Uterus (tissue), 3 donors: ENCODE measurements at regions not wholly inside any gene's neighbourhood (a gene's known extent, or its start where the extent isn't known, plus 50 kb on each side); places are given as distances from the start of the nearest gene placed in this dataset.

ENCODE experiments used
- DNase-seq, 2 donors: peaks; one replicate each; pipeline ENCODE4 v3.0.0-alpha.2; 2019 to 2020
- H3K27ac ChIP-seq, 2 donors: fragments of 200-600 bp; sonication (generic); 1 replicate in 1 of 2; 2 replicates in 1 of 2; pipeline ENCODE4 v1.5.1; 2016 to 2018
- H3K27me3 ChIP-seq, 2 donors: fragments of 200-600 bp; sonication (generic); one replicate each; pipeline ENCODE4 v1.5.1; 2018 to 2019; ENCODE audit warnings: control low read depth in 1 of 2
- H3K36me3 ChIP-seq, 2 donors: fragments of 200-600 bp; sonication (generic); one replicate each; pipeline ENCODE4 v1.5.1; 2019; ENCODE audit warnings: control low read depth in 1 of 2
- H3K4me1 ChIP-seq, 2 donors: fragments of 200-600 bp; sonication (generic); one replicate each; pipeline ENCODE4 v1.5.1; 2018 to 2019; ENCODE audit warnings: control low read depth in 1 of 2
- H3K4me3 ChIP-seq, 2 donors: fragments of 200-600 bp; sonication (generic); 1 replicate in 1 of 2; 2 replicates in 1 of 2; pipeline ENCODE4 v1.5.1; 2018 to 2019; ENCODE audit warnings: mild to moderate bottlenecking in 1 of 2
- H3K9me3 ChIP-seq, 2 donors: fragments of 200-600 bp; sonication (generic); one replicate each; pipeline ENCODE4 v1.5.1; 2019; ENCODE audit warnings: control low read depth in 1 of 2
- POLR2A ChIP-seq, 2 donors: fragments of 450-650 bp; IDR thresholded peaks; one replicate each; pipeline ENCODE4 v1.6.1; 2016; ENCODE audit warnings: antibody characterized with exemption in 2 of 2, mild to moderate bottlenecking in 1 of 2, moderate library complexity in 1 of 2
- intact Hi-C: fragments of 100-400 bp; cut with DNase I; formaldehyde crosslinking; loops from one replicate; pipeline ENCODE4 v1.15.1; 2023; ENCODE audit warnings: low total_unique reads
- TF ChIP-seq, protein P1 (sequence below), 4 experiments: fragments of 200-600 bp in 2 of 4; fragments of 450-650 bp in 2 of 4; sonication (generic) in 2 of 4; IDR thresholded peaks; one replicate each; pipeline ENCODE4 v1.5.1; 2016 to 2019; ENCODE audit warnings: antibody characterized with exemption in 4 of 4, mild to moderate bottlenecking in 2 of 4, moderate library complexity in 1 of 4
- donor health status: DM: yes; HTN: yes; CAD: no.

GRCh38 chr2:21856708-21857107, 732.9 kb downstream of the TDRD15 start:
- Histone ChIP-seq H3K4me3 (no peak overlapping the region), H3K36me3 (no peaks in the 10 kb centered on the region), H3K9me3 (no peaks in the 10 kb centered on the region), H3K4me1 (no peaks in the 10 kb centered on the region), H3K27me3 (no peaks in the 10 kb centered on the region), H3K27ac (no peak overlapping the region)
- TF ChIP-seq, protein P1, sequence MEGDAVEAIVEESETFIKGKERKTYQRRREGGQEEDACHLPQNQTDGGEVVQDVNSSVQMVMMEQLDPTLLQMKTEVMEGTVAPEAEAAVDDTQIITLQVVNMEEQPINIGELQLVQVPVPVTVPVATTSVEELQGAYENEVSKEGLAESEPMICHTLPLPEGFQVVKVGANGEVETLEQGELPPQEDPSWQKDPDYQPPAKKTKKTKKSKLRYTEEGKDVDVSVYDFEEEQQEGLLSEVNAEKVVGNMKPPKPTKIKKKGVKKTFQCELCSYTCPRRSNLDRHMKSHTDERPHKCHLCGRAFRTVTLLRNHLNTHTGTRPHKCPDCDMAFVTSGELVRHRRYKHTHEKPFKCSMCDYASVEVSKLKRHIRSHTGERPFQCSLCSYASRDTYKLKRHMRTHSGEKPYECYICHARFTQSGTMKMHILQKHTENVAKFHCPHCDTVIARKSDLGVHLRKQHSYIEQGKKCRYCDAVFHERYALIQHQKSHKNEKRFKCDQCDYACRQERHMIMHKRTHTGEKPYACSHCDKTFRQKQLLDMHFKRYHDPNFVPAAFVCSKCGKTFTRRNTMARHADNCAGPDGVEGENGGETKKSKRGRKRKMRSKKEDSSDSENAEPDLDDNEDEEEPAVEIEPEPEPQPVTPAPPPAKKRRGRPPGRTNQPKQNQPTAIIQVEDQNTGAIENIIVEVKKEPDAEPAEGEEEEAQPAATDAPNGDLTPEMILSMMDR (IDR thresholded peaks at IDR 0.05) = no peak
- TF ChIP-seq POLR2A (IDR thresholded peaks at IDR 0.05) = no peak
- intact Hi-C loops = no loop called here
- no peak for DNase-seq

- Histone ChIP-seq H3K36me3 (no peaks in the 10 kb centered on the region), H3K27ac (no peak overlapping the region), H3K27me3 (no peaks in the 10 kb centered on the region), H3K4me3 (no peak overlapping the region), H3K9me3 (no peaks in the 10 kb centered on the region), H3K4me1 (no peaks in the 10 kb centered on the region)
- no peak for DNase-seq
- TF ChIP-seq, protein P1 (IDR thresholded peaks at IDR 0.05) = no peak
- TF ChIP-seq POLR2A (IDR thresholded peaks at IDR 0.05) = no peak
- intact Hi-C loops = no loop called here
Observed at GRCh38 chr2:21860907-21861306, 737.1 kb downstream of the TDRD15 start.

- DNase-seq = no peak
- Histone ChIP-seq H3K27me3 (no peaks in the 10 kb centered on the region), H3K9me3 (no peaks in the 10 kb centered on the region), H3K4me1 (no peaks in the 10 kb centered on the region), H3K36me3 (no peaks in the 10 kb centered on the region), H3K4me3 (no peak overlapping the region), H3K27ac (no peak overlapping the region)
- TF ChIP-seq POLR2A (IDR thresholded peaks at IDR 0.05) = no peak
- TF ChIP-seq, protein P1 (IDR thresholded peaks at IDR 0.05) = no peak
- intact Hi-C loops = no loop called here
Observed at GRCh38 chr2:21866316-21866715, 742.5 kb downstream of the TDRD15 start.

DNA sequence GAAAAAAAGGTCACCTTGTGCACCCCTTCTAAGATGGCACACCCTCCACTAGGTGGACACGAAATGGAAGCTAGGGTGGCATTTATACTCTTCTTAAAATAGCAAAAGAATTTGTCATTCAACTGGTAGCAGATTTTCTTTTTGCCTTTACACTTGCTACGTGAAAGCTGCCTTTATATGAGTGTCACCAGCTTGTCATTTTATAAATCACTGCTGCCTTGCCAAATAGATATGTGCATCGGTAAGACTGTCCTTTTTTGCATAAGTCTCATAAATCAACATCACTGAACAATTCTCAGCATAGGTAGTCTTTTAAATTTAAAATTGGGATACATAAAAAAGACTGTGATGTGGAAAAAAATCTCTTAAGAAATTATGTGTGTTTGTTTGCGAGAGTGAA, 764.1 kb downstream of the TDRD15 start:
- H3K27ac ChIP-seq = no peak overlapping the region
- TF ChIP-seq POLR2A (IDR thresholded peaks at IDR 0.05) = no peak
- TF ChIP-seq, protein P1 (IDR thresholded peaks at IDR 0.05) = no peak
- H3K4me1 ChIP-seq = no peaks in the 10 kb centered on the region
- H3K4me3 ChIP-seq = no peak overlapping the region
- intact Hi-C loops = no loop called here
- DNase-seq = no peak
- H3K9me3 ChIP-seq = no peaks in the 10 kb centered on the region
- no peaks in the 10 kb centered on the region for H3K27me3 ChIP-seq
- H3K36me3 ChIP-seq = no peaks in the 10 kb centered on the region

DNA sequence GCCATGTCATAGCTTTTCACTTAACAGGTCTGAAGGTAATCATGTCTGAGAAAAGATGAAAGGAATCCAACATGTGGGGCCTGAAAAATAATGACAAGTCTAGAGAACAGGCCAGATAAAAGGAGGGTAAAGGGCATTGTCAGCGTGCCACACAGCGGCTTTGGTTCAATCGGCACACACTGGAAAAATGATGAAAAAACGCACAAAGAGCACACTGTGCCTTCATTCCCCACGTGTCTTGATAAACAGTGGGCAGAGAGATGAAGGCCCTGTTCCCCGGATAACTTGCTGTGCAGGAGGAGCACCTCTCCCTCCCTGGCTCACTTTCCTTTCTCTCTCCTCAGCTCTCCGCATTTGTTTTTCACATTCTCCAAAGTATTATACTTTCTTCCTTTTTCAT, 766.3 kb downstream of the TDRD15 start:
- Histone ChIP-seq H3K4me1 (no peaks in the 10 kb centered on the region), H3K27ac (no peak overlapping the region), H3K36me3 (no peaks in the 10 kb centered on the region), H3K27me3 (no peaks in the 10 kb centered on the region), H3K4me3 (no peak overlapping the region), H3K9me3 (no peaks in the 10 kb centered on the region)
- no peak for DNase-seq
- TF ChIP-seq, protein P1 (IDR thresholded peaks at IDR 0.05) = no peak
- TF ChIP-seq POLR2A (IDR thresholded peaks at IDR 0.05) = no peak
- intact Hi-C loops = no loop called here
